Tibial artery (tissue), 4 donors: ENCODE measurements at regions not wholly inside any gene's neighbourhood (a gene's known extent, or its start where the extent isn't known, plus 50 kb on each side); places are given as distances from the start of the nearest gene placed in this dataset.

Source experiments
- DNase-seq, 2 donors: peaks; one replicate each; pipeline ENCODE4 v3.0.0-alpha.2; 2019
- H3K27ac ChIP-seq, 2 donors: fragments of 200-600 bp; sonication (generic) in 1 of 2; 1 replicate in 1 of 2; 2 replicates in 1 of 2; pipeline ENCODE4 v1.5.1; 2018 to 2019; ENCODE audit warnings: mild to moderate bottlenecking in 1 of 2
- H3K27me3 ChIP-seq, 2 donors: fragments of 200-600 bp; sonication (generic) in 1 of 2; one replicate each; pipeline versions ENCODE4 v1.5.1 to v1.6.0; 2016 to 2019
- H3K36me3 ChIP-seq, 3 donors: fragments of 200-600 bp; sonication (generic) in 2 of 3; one replicate each; pipeline ENCODE4 v1.5.1; 2016 to 2019; ENCODE audit warnings: mild to moderate bottlenecking in 2 of 3
- H3K4me1 ChIP-seq, 4 donors: fragments of 200-600 bp; sonication (generic) in 2 of 4; 1 replicate in 3 of 4; 2 replicates in 1 of 4; pipeline ENCODE4 v1.5.1; 2016 to 2019
- H3K4me3 ChIP-seq, 2 donors: fragments of 200-600 bp; sonication (generic) in 1 of 2; 1 replicate in 1 of 2; 2 replicates in 1 of 2; pipeline ENCODE4 v1.5.1; 2018 to 2019; ENCODE audit warnings: mild to moderate bottlenecking in 2 of 2
- H3K9me3 ChIP-seq, 3 donors: fragments of 200-600 bp; sonication (generic) in 1 of 3; one replicate each; pipeline ENCODE4 v1.5.1; 2016 to 2019
- intact Hi-C: fragments of 100-400 bp; cut with DNase I; formaldehyde crosslinking; loops from one replicate; pipeline ENCODE4 v1.15.0; 2023; ENCODE audit warnings: low total_unique reads
- TF ChIP-seq, protein P1 (sequence below), 2 experiments: fragments of 200-600 bp in 1 of 2; fragments of 450-650 bp in 1 of 2; IDR thresholded peaks; one replicate each; pipeline ENCODE4 v1.5.1; 2017 to 2019; ENCODE audit warnings: antibody characterized with exemption in 2 of 2, mild to moderate bottlenecking in 1 of 2, moderate library complexity in 1 of 2

DNA sequence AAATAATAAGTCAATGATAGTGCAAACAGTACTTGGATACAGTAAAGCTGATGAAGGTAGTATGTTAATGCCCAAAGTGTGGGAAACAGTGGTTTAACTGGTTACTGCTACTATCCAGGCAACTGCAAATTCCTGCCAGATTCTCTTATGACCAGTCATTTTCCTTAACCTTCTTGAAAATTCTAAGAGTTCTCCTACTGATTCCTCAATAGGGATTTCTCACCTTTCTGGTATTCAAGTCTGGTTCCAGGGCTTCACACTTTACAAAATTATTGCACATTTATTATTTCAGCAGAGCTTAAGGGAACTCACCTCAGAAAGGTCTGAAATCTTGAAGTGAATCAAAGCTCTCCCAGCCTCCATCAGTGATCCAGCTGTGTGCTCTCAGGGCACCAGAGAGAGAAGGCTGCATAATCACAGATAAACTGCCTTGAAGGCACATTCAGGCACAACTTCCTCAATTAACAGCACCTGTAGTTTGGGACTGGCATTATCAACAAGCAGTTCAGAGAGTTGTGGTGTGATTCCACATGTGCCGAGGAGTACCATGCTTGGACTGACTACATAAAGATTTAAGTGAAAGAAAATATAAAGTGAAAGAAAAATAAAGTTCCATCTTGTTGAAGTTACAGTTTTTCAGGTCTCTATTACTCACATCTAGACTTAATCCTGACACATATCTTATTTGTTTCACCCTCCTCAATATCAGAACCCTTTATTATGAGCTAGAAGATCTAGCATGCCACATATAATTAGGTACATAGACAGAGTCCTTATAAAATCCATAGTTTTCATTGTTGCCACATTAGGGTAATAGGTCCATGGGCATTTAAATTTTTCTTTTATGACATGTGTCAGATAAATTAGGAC is 59.5 kb upstream of the TIPARP start:
- intact Hi-C loops = no loop called here

DNA sequence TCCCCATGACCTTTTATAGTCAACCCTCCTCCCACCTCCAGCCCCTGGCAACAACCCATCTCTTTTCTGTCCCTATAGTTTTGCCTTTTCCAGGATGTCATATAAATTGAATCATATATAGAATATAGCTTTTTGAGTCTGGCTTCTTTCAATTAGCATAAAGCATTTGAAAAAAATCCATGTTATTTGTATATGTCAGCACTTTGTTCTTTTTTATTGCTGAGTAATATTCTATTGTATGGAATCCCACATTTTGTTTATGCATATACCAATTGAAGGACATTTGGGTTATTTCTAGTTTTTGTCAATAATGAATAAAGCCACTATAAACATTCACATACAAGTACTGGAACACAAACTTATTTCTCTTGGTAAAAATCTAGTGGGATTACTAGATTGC is 58.0 kb upstream of the SSR3 start:
- H3K27ac ChIP-seq = no peak overlapping the region
- H3K4me1 ChIP-seq = peaks cover 0 to 14% (median 1%) of the 10 kb centered on the region in 4 donors
- no peaks in the 10 kb centered on the region for H3K27me3 ChIP-seq
- H3K4me3 ChIP-seq = no peak overlapping the region
- no peak for DNase-seq
- H3K9me3 ChIP-seq = no peaks in the 10 kb centered on the region
- no peaks in the 10 kb centered on the region for H3K36me3 ChIP-seq
- intact Hi-C loops = no loop called here
- TF ChIP-seq, protein P1, sequence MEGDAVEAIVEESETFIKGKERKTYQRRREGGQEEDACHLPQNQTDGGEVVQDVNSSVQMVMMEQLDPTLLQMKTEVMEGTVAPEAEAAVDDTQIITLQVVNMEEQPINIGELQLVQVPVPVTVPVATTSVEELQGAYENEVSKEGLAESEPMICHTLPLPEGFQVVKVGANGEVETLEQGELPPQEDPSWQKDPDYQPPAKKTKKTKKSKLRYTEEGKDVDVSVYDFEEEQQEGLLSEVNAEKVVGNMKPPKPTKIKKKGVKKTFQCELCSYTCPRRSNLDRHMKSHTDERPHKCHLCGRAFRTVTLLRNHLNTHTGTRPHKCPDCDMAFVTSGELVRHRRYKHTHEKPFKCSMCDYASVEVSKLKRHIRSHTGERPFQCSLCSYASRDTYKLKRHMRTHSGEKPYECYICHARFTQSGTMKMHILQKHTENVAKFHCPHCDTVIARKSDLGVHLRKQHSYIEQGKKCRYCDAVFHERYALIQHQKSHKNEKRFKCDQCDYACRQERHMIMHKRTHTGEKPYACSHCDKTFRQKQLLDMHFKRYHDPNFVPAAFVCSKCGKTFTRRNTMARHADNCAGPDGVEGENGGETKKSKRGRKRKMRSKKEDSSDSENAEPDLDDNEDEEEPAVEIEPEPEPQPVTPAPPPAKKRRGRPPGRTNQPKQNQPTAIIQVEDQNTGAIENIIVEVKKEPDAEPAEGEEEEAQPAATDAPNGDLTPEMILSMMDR (IDR thresholded peaks at IDR 0.05) = no peak

More for the DNA sequence above, 59.5 kb upstream of the TIPARP start:
- Histone ChIP-seq H3K36me3 (no peaks in the 10 kb centered on the region), H3K27me3 (no peaks in the 10 kb centered on the region), H3K9me3 (no peaks in the 10 kb centered on the region), H3K4me3 (no peak overlapping the region), H3K27ac (no peak overlapping the region), H3K4me1 (peaks cover 0 to 24% (median 1%) of the 10 kb centered on the region in 4 donors)
- no peak for DNase-seq
- TF ChIP-seq, protein P1 (IDR thresholded peaks at IDR 0.05) = no peak

DNA sequence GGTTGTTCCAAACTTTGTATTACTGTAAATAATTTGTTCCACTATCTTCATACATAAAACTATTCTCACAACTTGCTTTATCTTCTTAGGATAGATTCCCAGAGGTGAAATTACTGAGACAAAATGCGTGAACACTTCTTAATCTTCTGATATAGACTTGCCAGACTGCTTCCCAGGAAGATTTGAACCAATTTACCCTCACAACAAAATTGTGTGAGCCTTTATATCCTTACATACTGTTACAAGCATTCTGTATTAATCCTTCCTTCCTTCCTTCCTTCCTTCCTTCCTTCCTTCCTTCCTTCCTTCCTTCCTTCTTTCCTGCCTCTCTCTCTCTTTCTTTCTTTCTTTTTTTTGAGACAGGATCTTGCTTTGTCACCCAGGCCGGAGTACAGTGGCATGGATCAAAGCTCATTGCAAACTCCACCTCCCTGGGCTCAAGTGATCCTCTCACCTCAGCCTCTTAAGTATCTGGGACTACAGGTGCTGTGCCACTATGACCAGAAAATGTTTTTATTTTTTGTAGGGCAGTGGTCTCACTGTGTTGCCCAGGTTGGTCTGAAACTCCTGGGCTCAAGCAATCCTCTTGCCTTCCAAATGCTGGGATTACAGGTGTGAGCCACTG is 57.1 kb upstream of the SSR3 start:
- intact Hi-C loops = no loop called here
- Histone ChIP-seq H3K27ac (no peak overlapping the region), H3K36me3 (no peaks in the 10 kb centered on the region), H3K27me3 (no peaks in the 10 kb centered on the region), H3K9me3 (no peaks in the 10 kb centered on the region), H3K4me3 (no peak overlapping the region), H3K4me1 (peaks cover 0 to 14% (median 1%) of the 10 kb centered on the region in 4 donors)
- DNase-seq = no peak
- TF ChIP-seq, protein P1 (IDR thresholded peaks at IDR 0.05) = no peak

DNA sequence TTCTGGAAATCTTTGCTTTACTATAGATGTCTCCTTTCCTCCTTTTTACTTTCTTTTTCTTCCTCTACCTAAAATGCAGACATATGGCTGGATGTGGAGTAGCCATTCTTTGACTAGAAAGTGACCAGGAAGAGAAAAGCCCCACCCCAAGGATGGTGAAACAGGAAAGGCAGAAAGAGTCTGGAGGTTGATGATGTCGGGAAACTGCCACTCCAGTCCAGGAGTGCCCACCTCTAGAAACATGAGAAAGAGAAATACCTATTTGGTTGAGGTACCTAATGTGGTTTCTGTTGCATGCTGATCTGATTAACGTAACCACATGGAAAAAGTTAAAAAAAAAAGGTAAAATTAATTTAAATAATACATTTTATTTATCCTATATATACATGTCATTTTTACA is 55.2 kb upstream of the SSR3 start:
- TF ChIP-seq, protein P1 (IDR thresholded peaks at IDR 0.05) = no peak
- Histone ChIP-seq H3K9me3 (no peaks in the 10 kb centered on the region), H3K4me3 (no peak overlapping the region), H3K27me3 (no peaks in the 10 kb centered on the region), H3K27ac (no peak overlapping the region), H3K36me3 (no peaks in the 10 kb centered on the region), H3K4me1 (peaks cover 0 to 18% (median 3%) of the 10 kb centered on the region in 4 donors)
- DNase-seq = no peak
- intact Hi-C loops = no loop called here

DNA sequence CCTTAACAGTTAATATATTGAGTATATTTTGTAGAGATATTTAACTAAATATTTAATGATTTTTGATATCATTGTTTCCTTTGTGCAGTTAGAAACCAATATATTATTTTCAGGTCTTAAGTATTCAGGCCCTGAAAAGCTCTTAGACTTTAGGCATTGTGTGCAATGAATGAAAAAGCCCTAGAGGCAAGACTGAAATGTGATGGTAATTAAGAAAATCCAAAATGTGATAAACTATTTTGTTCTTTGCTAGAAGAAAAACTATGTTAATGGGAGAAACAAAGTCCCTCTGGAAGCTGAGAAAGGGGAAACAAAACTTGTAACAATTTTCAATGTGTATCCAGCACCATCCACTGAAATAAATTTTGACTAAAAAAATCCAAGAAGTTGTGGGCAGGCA is 54.6 kb upstream of the SSR3 start:
- TF ChIP-seq, protein P1 (IDR thresholded peaks at IDR 0.05) = no peak
- H3K4me3 ChIP-seq = no peak overlapping the region
- no peak for DNase-seq
- H3K27me3 ChIP-seq = no peaks in the 10 kb centered on the region
- H3K36me3 ChIP-seq = no peaks in the 10 kb centered on the region
- H3K27ac ChIP-seq = no peak overlapping the region
- intact Hi-C loops = no loop called here
- H3K4me1 ChIP-seq = peaks cover 0 to 16% (median 3%) of the 10 kb centered on the region in 4 donors
- H3K9me3 ChIP-seq = no peaks in the 10 kb centered on the region
